H1 (cell line): ENCODE measurements at regions not wholly inside any gene's neighbourhood (a gene's known extent, or its start where the extent isn't known, plus 50 kb on each side); places are given as distances from the start of the nearest gene placed in this dataset.

ENCODE experiments used
- CTCF ChIA-PET: fragments of 300-600 bp; sonication (Branson Sonifier 250); formaldehyde crosslinking; loops from one replicate; lab custom pipeline; 2021; ENCODE audit not compliant: partially characterized antibody; lab: Charles Lee
- POLR2A ChIA-PET: fragments of 300-600 bp; sonication (Branson Sonifier 250); formaldehyde crosslinking; loops from one replicate; lab custom pipeline; 2021; ENCODE audit warnings: inconsistent platforms; ENCODE audit not compliant: partially characterized antibody; lab: Charles Lee
- DNase-seq, 2 experiments: peaks; one replicate each; pipeline versions ENCODE4 v3.0.0 to v3.0.0-alpha.2; 2010 to 2022; ENCODE audit warnings: low spot score in 2 of 2, low read depth in 1 of 2, mixed read lengths in 1 of 2
- FAIRE-seq: peaks from 2 replicates; lab custom pipeline; 2011; peaks lifted over from hg19 to GRCh38; lab: Jason Lieb, UNC
- H2AFZ ChIP-seq: 2 replicates; pipeline ENCODE4 v1.8.1; 2012; ENCODE audit warnings: low read length, inconsistent platforms
- H2AK5ac ChIP-seq: 2 replicates; pipeline ENCODE4 v1.6.1; 2013; ENCODE audit warnings: low read depth, low read length
- H2BK120ac ChIP-seq: replicated peaks from 2 replicates; pipeline ENCODE3; 2013; ENCODE audit warnings: low read depth, low read length, inconsistent platforms
- H2BK12ac ChIP-seq: 2 replicates; pipeline ENCODE4 v1.6.1; 2013; ENCODE audit warnings: low read depth, low read length
- H2BK15ac ChIP-seq: 2 replicates; pipeline ENCODE4 v1.6.1; 2013; ENCODE audit warnings: low read length
- H2BK20ac ChIP-seq: 2 replicates; pipeline ENCODE4 v1.6.1; 2013; ENCODE audit warnings: low read length
- H2BK5ac ChIP-seq: 2 replicates; pipeline ENCODE4 v1.6.1; 2013; ENCODE audit warnings: low read depth, low read length
- H3K14ac ChIP-seq: 2 replicates; pipeline ENCODE4 v1.6.1; 2013; ENCODE audit warnings: inconsistent platforms; ENCODE audit not compliant: insufficient read length
- H3K18ac ChIP-seq: 2 replicates; pipeline ENCODE4 v1.6.1; 2013; ENCODE audit warnings: low read length; ENCODE audit errors: extremely low read depth
- H3K23ac ChIP-seq: 2 replicates; pipeline ENCODE4 v1.6.1; 2013; ENCODE audit warnings: inconsistent platforms; ENCODE audit not compliant: insufficient read length
- H3K23me2 ChIP-seq: 2 replicates; pipeline ENCODE4 v1.6.1; 2013; ENCODE audit warnings: low read depth, low read length
- H3K27ac ChIP-seq: 2 replicates; pipeline ENCODE4 v1.6.1; 2011; ENCODE audit warnings: low read depth, low read length, inconsistent platforms
- H3K27me3 ChIP-seq, 4 experiments: replicated peaks in 1 of 4; 1 replicate in 1 of 4; 2 replicates in 3 of 4; pipeline versions ENCODE4 v1.6.1 to v1.8.1; 2011 to 2013; ENCODE audit warnings: low read length in 3 of 4, mild to moderate bottlenecking in 3 of 4, inconsistent platforms in 2 of 4, mixed read lengths in 2 of 4, moderate library complexity in 1 of 4; ENCODE audit not compliant: control insufficient read depth in 3 of 4, insufficient read depth in 3 of 4; ENCODE audit errors: extremely low read depth in 1 of 4
- H3K36me3 ChIP-seq, 4 experiments: 2 replicates each; pipeline versions ENCODE4 v1.6.1 to v1.8.1; 2011 to 2013; ENCODE audit warnings: mild to moderate bottlenecking in 4 of 4, low read length in 3 of 4, moderate library complexity in 2 of 4, control low read depth in 1 of 4, inconsistent platforms in 1 of 4; ENCODE audit not compliant: insufficient read depth in 4 of 4, control insufficient read depth in 2 of 4
- H3K4ac ChIP-seq: replicated peaks from 2 replicates; pipeline ENCODE3; 2013; ENCODE audit warnings: low read length, low read depth, mixed read lengths, inconsistent platforms; ENCODE audit not compliant: insufficient read length
- H3K4me1 ChIP-seq, 4 experiments: replicated peaks in 1 of 4; 1 replicate in 1 of 4; 2 replicates in 3 of 4; pipeline versions ENCODE4 v1.6.1 to v1.8.1; 2011 to 2013; ENCODE audit warnings: low read length in 3 of 4, inconsistent platforms in 2 of 4, mixed read lengths in 1 of 4; ENCODE audit not compliant: insufficient read depth in 4 of 4, control insufficient read depth in 3 of 4
- H3K4me2 ChIP-seq, 2 experiments: 2 replicates each; pipeline versions ENCODE4 v1.6.1 to v1.8.1; 2011 to 2013; ENCODE audit warnings: low read depth in 2 of 2, low read length in 2 of 2, control low read depth in 1 of 2, inconsistent platforms in 1 of 2, mild to moderate bottlenecking in 1 of 2; ENCODE audit not compliant: insufficient read depth in 1 of 2
- H3K4me3 ChIP-seq, 4 experiments: fragments of 200-600, 300-600 bp in 1 of 4; sonication (generic), shearing (Covaris generic), sonication (Bioruptor Twin) in 1 of 4; 2 replicates each; pipeline versions ENCODE4 v1.5.1 to v1.8.1; 2011 to 2016; ENCODE audit warnings: low read length in 4 of 4, low read depth in 3 of 4, control low read depth in 2 of 4, inconsistent platforms in 2 of 4, mild to moderate bottlenecking in 2 of 4, mixed read lengths in 1 of 4, moderate library complexity in 1 of 4; ENCODE audit not compliant: insufficient read depth in 2 of 4; ENCODE audit errors: extremely low read depth in 1 of 4
- H3K56ac ChIP-seq: replicated peaks from 2 replicates; pipeline ENCODE3; 2013; ENCODE audit warnings: low read depth, mild to moderate bottlenecking, mixed read lengths, low read length, inconsistent platforms; ENCODE audit not compliant: insufficient read length
- H3K79me1 ChIP-seq: 2 replicates; pipeline ENCODE4 v1.6.1; 2013; ENCODE audit warnings: low read depth, low read length, control low read depth
- H3K79me2 ChIP-seq, 2 experiments: 2 replicates each; pipeline versions ENCODE4 v1.6.1 to v1.8.1; 2012 to 2013; ENCODE audit warnings: low read length in 2 of 2, mild to moderate bottlenecking in 2 of 2, inconsistent platforms in 1 of 2; ENCODE audit not compliant: insufficient read depth in 2 of 2, control insufficient read depth in 1 of 2
- H3K9ac ChIP-seq, 4 experiments: replicated peaks in 1 of 4; 1 replicate in 1 of 4; 2 replicates in 3 of 4; pipeline versions ENCODE4 v1.6.1 to v1.8.1; 2011 to 2013; ENCODE audit warnings: low read depth in 3 of 4, low read length in 3 of 4, control low read depth in 2 of 4, mild to moderate bottlenecking in 2 of 4, moderate library complexity in 2 of 4, inconsistent platforms in 1 of 4; ENCODE audit errors: extremely low read depth in 1 of 4
- H3K9me3 ChIP-seq, 2 experiments: 2 replicates each; pipeline versions ENCODE4 v1.6.1 to v1.8.1; 2012 to 2013; ENCODE audit warnings: mild to moderate bottlenecking in 2 of 2, moderate library complexity in 2 of 2, control low read depth in 1 of 2, inconsistent platforms in 1 of 2, low read depth in 1 of 2, low read length in 1 of 2, mixed read lengths in 1 of 2; ENCODE audit not compliant: insufficient read depth in 2 of 2
- H4K20me1 ChIP-seq, 2 experiments: replicated peaks in 1 of 2; 2 replicates each; pipeline versions ENCODE3 to v1.8.1; 2011 to 2013; ENCODE audit warnings: inconsistent platforms in 2 of 2, low read length in 2 of 2, mild to moderate bottlenecking in 1 of 2; ENCODE audit not compliant: insufficient read depth in 2 of 2, control insufficient read depth in 1 of 2
- H4K5ac ChIP-seq: 2 replicates; pipeline ENCODE4 v1.6.1; 2013; ENCODE audit warnings: low read length, low read depth, mixed read lengths, inconsistent platforms; ENCODE audit not compliant: insufficient read length
- H4K8ac ChIP-seq: 2 replicates; pipeline ENCODE4 v1.8.0; 2013; ENCODE audit warnings: mild to moderate bottlenecking, moderate library complexity, low read length, inconsistent platforms; ENCODE audit not compliant: insufficient read depth; ENCODE audit errors: extremely low read depth
- H4K91ac ChIP-seq: replicated peaks from 2 replicates; pipeline ENCODE3; 2013; ENCODE audit warnings: low read length, mixed read lengths, inconsistent platforms; ENCODE audit not compliant: insufficient read length
- KDM1A ChIP-seq: fragments of 200-600, 300-600 bp; sonication (generic); IDR thresholded peaks from 2 replicates; pipeline ENCODE4 v1.7.1; 2016; ENCODE audit warnings: mild to moderate bottlenecking, low read length, borderline replicate concordance
- POLR2AphosphoS5 ChIP-seq: IDR thresholded peaks from 2 replicates; pipeline ENCODE4 v1.6.1; 2011; ENCODE audit warnings: low read depth, low read length
- SRF ChIP-seq: IDR thresholded peaks from 2 replicates; pipeline ENCODE4 v1.6.1; 2011; ENCODE audit warnings: mild to moderate bottlenecking, low read depth, low read length, moderate library complexity

GRCh38 chr3:180358179-180358578, 243.8 kb upstream of the TTC14 start:
- H3K36me3 ChIP-seq = no peaks in the 10 kb centered on the region
- no peak overlapping the region for H3K27ac ChIP-seq
- no peaks in the 10 kb centered on the region for H3K79me2 ChIP-seq
- H4K5ac ChIP-seq = no peak overlapping the region
- H4K20me1 ChIP-seq = no peaks in the 10 kb centered on the region
- H3K4me3 ChIP-seq = no peak overlapping the region
- FAIRE-seq (no peak), DNase-seq (no peak)
- no peak overlapping the region for H3K4me2 ChIP-seq
- H3K18ac ChIP-seq = no peak overlapping the region
- H2AFZ ChIP-seq = no peak overlapping the region
- no peak overlapping the region for H3K56ac ChIP-seq
- H2AK5ac ChIP-seq = no peak overlapping the region
- H3K9ac ChIP-seq = no peak overlapping the region
- H2BK15ac ChIP-seq = no peak overlapping the region
- no peak overlapping the region for H2BK12ac ChIP-seq
- H2BK5ac ChIP-seq = no peak overlapping the region
- H4K91ac ChIP-seq = no peak overlapping the region
- H3K23ac ChIP-seq = no peak overlapping the region
- H4K8ac ChIP-seq = no peak overlapping the region
- H3K9me3 ChIP-seq = no peaks in the 10 kb centered on the region
- no peaks in the 10 kb centered on the region for H3K27me3 ChIP-seq
- H2BK120ac ChIP-seq = no peak overlapping the region
- no peak overlapping the region for H2BK20ac ChIP-seq
- TF ChIP-seq POLR2AphosphoS5 = no peak
- no peak for TF ChIP-seq KDM1A
- no peak for TF ChIP-seq SRF
- POLR2A ChIA-PET = no interaction called here
- no peaks in the 10 kb centered on the region for H3K23me2 ChIP-seq
- H3K79me1 ChIP-seq = no peaks in the 10 kb centered on the region
- H3K4me1 ChIP-seq = no peaks in the 10 kb centered on the region
- CTCF ChIA-PET = interaction anchor here (0.5 to 0.6 kb wide), 2 partner anchors 17 to 61 kb away, joined by 3 read pairs; no protein-coding TSS in a partner anchor
- no peak overlapping the region for H3K4ac ChIP-seq
- no peak overlapping the region for H3K14ac ChIP-seq
